Esophagus squamous epithelium (tissue), 5 donors: ENCODE measurements at regions not wholly inside any gene's neighbourhood (a gene's known extent, or its start where the extent isn't known, plus 50 kb on each side); places are given as distances from the start of the nearest gene placed in this dataset.

Experiments used
- DNase-seq: peaks from one replicate; lab custom pipeline; 2025; lab: John Stamatoyannopoulos, UW
- H3K27ac ChIP-seq, 4 donors: fragments of 200-600 bp; sonication (generic); one replicate each; pipeline ENCODE4 v1.5.1; 2016 to 2019; ENCODE audit warnings: mild to moderate bottlenecking in 1 of 4
- H3K27me3 ChIP-seq, 4 donors: fragments of 200-600 bp; sonication (generic); 1 replicate in 3 of 4; 2 replicates in 1 of 4; pipeline versions ENCODE4 v1.5.1 to v1.6.0; 2017 to 2021; ENCODE audit warnings: antibody characterized with exemption in 1 of 4
- H3K36me3 ChIP-seq, 3 donors: fragments of 200-600 bp; sonication (generic); one replicate each; pipeline ENCODE4 v1.5.1; 2016 to 2019
- H3K4me1 ChIP-seq, 3 donors: fragments of 200-600 bp; sonication (generic); one replicate each; pipeline ENCODE4 v1.5.1; 2017 to 2019
- H3K4me3 ChIP-seq, 4 donors: fragments of 200-600 bp; sonication (generic); 1 replicate in 3 of 4; 2 replicates in 1 of 4; pipeline ENCODE4 v1.5.1; 2016 to 2019; ENCODE audit warnings: mild to moderate bottlenecking in 2 of 4, moderate library complexity in 1 of 4
- H3K9me3 ChIP-seq, 3 donors: fragments of 200-600 bp; sonication (generic); one replicate each; pipeline ENCODE4 v1.5.1; 2016 to 2019
- CTCF ChIP-seq, 6 experiments: fragments of 450-650 bp in 4 of 6; fragments of 200-600 bp in 2 of 6; sonication (generic) in 2 of 6; IDR thresholded peaks; one replicate each; pipeline ENCODE4 v1.5.1; 2016 to 2019; ENCODE audit warnings: antibody characterized with exemption in 6 of 6, mild to moderate bottlenecking in 4 of 6, moderate library complexity in 4 of 6
- POLR2A ChIP-seq, 4 donors: fragments of 450-650 bp; IDR thresholded peaks; one replicate each; pipeline ENCODE4 v1.6.1; 2017; ENCODE audit warnings: antibody characterized with exemption in 4 of 4, mild to moderate bottlenecking in 4 of 4, moderate library complexity in 3 of 4
- WGBS, 2 donors: methylation state at CpG; one replicate each; pipeline ENCODE4 v1.1.5; 2018; 5-methylcytosine and 5-hydroxymethylcytosine counted together
- intact Hi-C: fragments of 100-400 bp; cut with DNase I; formaldehyde crosslinking; loops from one replicate; pipeline ENCODE4 v1.15.0; 2022
- donor health status: DM: yes; HTN: yes; CAD: no.

- intact Hi-C loops, result no loop called here
- Histone ChIP-seq H3K9me3 (no peaks in the 10 kb centered on the region), H3K27me3 (no peaks in the 10 kb centered on the region), H3K36me3 (no peaks in the 10 kb centered on the region), H3K27ac (no peak overlapping the region), H3K4me3 (no peak overlapping the region), H3K4me1 (peaks cover 0 to 30% (median 4%) of the 10 kb centered on the region in 3 donors)
- TF ChIP-seq POLR2A (IDR thresholded peaks at IDR 0.05), result no peak
- no peak for TF ChIP-seq CTCF (IDR thresholded peaks at IDR 0.05)
- DNase-seq, result no peak
- 76 to 86% methylated on average over 6 of the region's 6 CpGs for WGBS, 2 donors
Measured at GRCh38 chr12:115386946-115387345, 703.0 kb upstream of the TBX3 start.

- WGBS, 2 donors, result 40 to 82% methylated on average over 3 to 4 of the region's 4 CpGs
- Histone ChIP-seq H3K36me3 (no peaks in the 10 kb centered on the region), H3K9me3 (no peaks in the 10 kb centered on the region), H3K27me3 (peaks cover 0 to 6% (median 0%) of the 10 kb centered on the region in 4 donors), H3K27ac (peak overlapping the region in 1 of 4 donors; percentile 72), H3K4me1 (peaks cover 0 to 30% (median 4%) of the 10 kb centered on the region in 3 donors), H3K4me3 (no peak overlapping the region)
- no peak for DNase-seq
- TF ChIP-seq POLR2A (IDR thresholded peaks at IDR 0.05) (no peak), CTCF (IDR thresholded peaks at IDR 0.05) (no peak)
- intact Hi-C loops, result no loop called here
Measured at GRCh38 chr12:115385141-115385540, 701.2 kb upstream of the TBX3 start.

- no peaks in the 10 kb centered on the region for H3K36me3 ChIP-seq
- H3K9me3 ChIP-seq, result no peaks in the 10 kb centered on the region
- H3K27ac ChIP-seq, result peak overlapping the region in 3 of 4 donors; percentile 66 to 72 (median 72)
- intact Hi-C loops, result no loop called here
- peaks cover 0 to 6% (median 0%) of the 10 kb centered on the region in 4 donors for H3K27me3 ChIP-seq
- no peak for DNase-seq
- WGBS, 2 donors, result 69 to 80% methylated on average over 5 of the region's 5 CpGs
- no peak overlapping the region for H3K4me3 ChIP-seq
- TF ChIP-seq CTCF (IDR thresholded peaks at IDR 0.05), result no peak
- TF ChIP-seq POLR2A (IDR thresholded peaks at IDR 0.05), result no peak
- peaks cover 0 to 30% (median 4%) of the 10 kb centered on the region in 3 donors for H3K4me1 ChIP-seq
Measured at GRCh38 chr12:115384391-115384790, 700.4 kb upstream of the TBX3 start.

GRCh38 chr12:115383668-115384067 lies 699.7 kb upstream of the TBX3 start:
- no peaks in the 10 kb centered on the region for H3K9me3 ChIP-seq
- no peaks in the 10 kb centered on the region for H3K36me3 ChIP-seq
- no peak for TF ChIP-seq CTCF (IDR thresholded peaks at IDR 0.05)
- no peak for TF ChIP-seq POLR2A (IDR thresholded peaks at IDR 0.05)
- H3K4me1 ChIP-seq, result peaks cover 0 to 30% (median 4%) of the 10 kb centered on the region in 3 donors
- H3K27ac ChIP-seq, result peak overlapping the region; percentile 29 to 72 (median 69)
- H3K27me3 ChIP-seq, result peaks cover 0 to 6% (median 0%) of the 10 kb centered on the region in 4 donors
- no peak overlapping the region for H3K4me3 ChIP-seq
- 26 to 29% methylated on average over 6 to 7 of the region's 7 CpGs for WGBS, 2 donors
- DNase-seq, result no peak
- intact Hi-C loops, result no loop called here

- intact Hi-C loops, result no loop called here
- Histone ChIP-seq H3K27ac (no peak overlapping the region), H3K36me3 (no peaks in the 10 kb centered on the region), H3K4me3 (no peak overlapping the region), H3K9me3 (no peaks in the 10 kb centered on the region), H3K27me3 (peaks cover 0 to 6% (median 0%) of the 10 kb centered on the region in 4 donors), H3K4me1 (peaks cover 0 to 38% (median 4%) of the 10 kb centered on the region in 3 donors)
- 67 to 78% methylated on average over 5 of the region's 5 CpGs for WGBS, 2 donors
- no peak for DNase-seq
- TF ChIP-seq POLR2A (IDR thresholded peaks at IDR 0.05) (no peak), CTCF (IDR thresholded peaks at IDR 0.05) (no peak)
Measured at GRCh38 chr12:115382681-115383080, 698.7 kb upstream of the TBX3 start.
